DMS153 (cell line): ENCODE measurements at regions not wholly inside any gene's neighbourhood (a gene's known extent, or its start where the extent isn't known, plus 50 kb on each side); places are given as distances from the start of the nearest gene placed in this dataset.
A peak's percentile ranks its signal among the peaks of the same experiment; 100 is the strongest.
"Not testable (repeated sequence)": the region's sequence is repeated elsewhere in the genome, so short reads cannot be mapped to it uniquely, and the experiment has no call there.

Source experiments
- DNase-seq: peaks from one replicate; lab custom pipeline; 2025; lab: John Stamatoyannopoulos, UW

- DNase-seq: no peak
Measured at GRCh38 chr7:13778967-13779366, 210.5 kb downstream of the ETV1 start.

- no peak for DNase-seq
Measured at GRCh38 chr7:13790611-13791010, 198.9 kb downstream of the ETV1 start.

- no peak for DNase-seq
Measured at GRCh38 chr7:13792208-13792607, 197.3 kb downstream of the ETV1 start.

GRCh38 chr7:13793926-13794325 lies 195.5 kb downstream of the ETV1 start:
- no peak for DNase-seq

- no peak for DNase-seq
Measured at GRCh38 chr7:13794581-13794980, 194.9 kb downstream of the ETV1 start.

- no peak for DNase-seq
Measured at GRCh38 chr7:13797545-13797944, 191.9 kb downstream of the ETV1 start.

GRCh38 chr7:13800694-13801448 lies 188.6 kb downstream of the ETV1 start:
- peak; percentile 72 for DNase-seq

GRCh38 chr7:13801669-13802068 lies 187.8 kb downstream of the ETV1 start:
- no peak for DNase-seq

- DNase-seq: no peak
Measured at GRCh38 chr7:13802651-13803050, 186.8 kb downstream of the ETV1 start.

- DNase-seq: no peak
Measured at GRCh38 chr7:13803134-13803533, 186.3 kb downstream of the ETV1 start.

- DNase-seq: not testable (repeated sequence)
Measured at GRCh38 chr7:13806089-13806867, 183.2 kb downstream of the ETV1 start.

- not testable (repeated sequence) for DNase-seq
Measured at GRCh38 chr7:13817230-13817629, 172.2 kb downstream of the ETV1 start.

GRCh38 chr7:13821152-13821787 lies 168.2 kb downstream of the ETV1 start:
- no peak for DNase-seq

- no peak for DNase-seq
Measured at GRCh38 chr7:13822678-13823077, 166.8 kb downstream of the ETV1 start.

GRCh38 chr7:13826752-13827151 lies 162.7 kb downstream of the ETV1 start:
- DNase-seq: no peak

GRCh38 chr7:13827716-13828115 lies 161.8 kb downstream of the ETV1 start:
- no peak for DNase-seq

- no peak for DNase-seq
Measured at GRCh38 chr7:13829231-13829630, 160.2 kb downstream of the ETV1 start.

- peak; percentile 78 for DNase-seq
Measured at GRCh38 chr7:13829914-13830900, 159.3 kb downstream of the ETV1 start.

GRCh38 chr7:13832346-13832745 lies 157.1 kb downstream of the ETV1 start:
- DNase-seq: no peak

GRCh38 chr7:13834328-13834761 lies 155.1 kb downstream of the ETV1 start:
- no peak for DNase-seq

- no peak for DNase-seq
Measured at GRCh38 chr7:13835442-13835841, 154.0 kb downstream of the ETV1 start.

GRCh38 chr7:13839063-13839462 lies 150.4 kb downstream of the ETV1 start:
- peak; percentile 96 for DNase-seq
